ENCODE measurements at regions not wholly inside any gene's neighbourhood (a gene's known extent, or its start where the extent isn't known, plus 50 kb on each side); places are given as distances from the start of the nearest gene placed in this dataset.
A peak's percentile ranks its signal among the peaks of the same experiment; 100 is the strongest.
"Not testable (repeated sequence)": the region's sequence is repeated elsewhere in the genome, so short reads cannot be mapped to it uniquely, and the experiment has no call there.

DNA sequence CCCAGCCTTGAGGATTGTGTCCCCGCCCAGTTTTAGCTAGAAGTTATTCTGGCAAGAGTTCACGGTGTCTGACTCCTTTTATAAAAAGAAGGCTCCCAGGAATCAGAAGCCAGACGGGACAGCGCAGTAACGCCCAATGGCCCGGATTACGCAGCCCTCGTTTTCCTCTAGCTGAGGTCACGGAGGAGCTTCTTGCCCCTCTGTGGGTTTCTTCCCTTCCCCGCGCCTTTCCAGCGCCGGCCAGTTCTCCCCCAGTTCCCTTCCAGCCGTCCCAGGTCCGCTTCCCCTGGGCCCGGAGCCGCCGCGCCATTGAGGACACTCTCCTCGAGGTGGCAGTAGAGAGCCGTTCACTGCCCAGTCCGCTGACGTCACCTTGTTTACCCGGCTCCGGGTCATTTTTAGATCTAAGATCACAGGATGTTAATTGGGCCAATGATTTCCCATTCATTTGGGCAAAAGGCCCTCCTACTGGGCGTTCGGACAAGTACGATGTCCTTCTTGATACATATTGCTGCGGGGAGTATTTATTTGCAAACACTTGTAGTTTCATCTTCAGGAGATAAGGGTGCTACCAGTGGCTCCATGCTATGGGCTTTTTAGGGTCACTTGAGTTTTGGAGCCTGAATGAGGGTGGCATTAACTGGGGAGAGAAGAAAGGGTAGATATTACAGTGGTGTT lies 81.5 kb upstream of the PPM1B start:
- peak in 1 of 2 experiments; percentile 59 for DNase-seq

GRCh38 chr2:44087714-44088092 lies 81.0 kb upstream of the PPM1B start:
- no peak for DNase-seq

DNA sequence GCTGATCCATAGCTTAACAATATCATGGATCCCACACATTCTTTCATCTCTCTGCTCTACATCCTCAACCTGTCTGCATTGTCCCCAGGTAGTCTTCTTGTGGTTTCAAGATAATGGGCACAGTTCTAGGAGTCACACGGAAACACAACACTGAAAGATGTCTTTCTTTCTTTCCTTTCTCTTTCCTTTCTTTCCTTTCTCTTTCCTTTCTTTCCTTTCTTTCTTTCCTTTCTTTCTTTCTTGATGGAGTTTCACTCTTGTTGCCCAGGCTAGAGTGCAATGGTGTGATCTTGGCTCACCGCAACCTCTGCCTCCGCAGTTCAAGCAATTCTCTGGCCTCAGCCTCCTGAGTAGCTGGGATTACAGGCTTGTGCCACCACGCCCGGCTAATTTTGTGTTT lies 76.2 kb upstream of the PPM1B start:
- DNase-seq, result not testable (repeated sequence)

DNA sequence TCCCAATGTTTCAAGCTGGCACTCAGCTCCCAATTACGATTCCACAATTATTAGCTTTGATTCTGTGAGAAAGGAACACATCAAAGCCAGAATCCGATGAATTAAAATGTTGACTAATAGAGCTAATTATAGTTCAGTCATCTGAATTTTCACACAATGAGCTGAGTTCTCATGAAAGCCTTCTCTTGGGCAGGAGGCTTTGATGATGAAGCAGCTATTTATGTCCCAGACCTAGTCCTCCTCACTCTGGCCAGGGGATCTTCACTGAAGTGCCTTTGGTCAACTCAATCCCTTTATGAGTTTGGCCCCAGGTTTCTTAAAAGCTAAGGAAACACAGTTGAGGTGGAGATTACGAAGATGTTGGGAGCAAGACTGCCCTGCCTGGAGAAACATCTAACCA lies 74.7 kb upstream of the PPM1B start:
- DNase-seq, result no peak

DNA sequence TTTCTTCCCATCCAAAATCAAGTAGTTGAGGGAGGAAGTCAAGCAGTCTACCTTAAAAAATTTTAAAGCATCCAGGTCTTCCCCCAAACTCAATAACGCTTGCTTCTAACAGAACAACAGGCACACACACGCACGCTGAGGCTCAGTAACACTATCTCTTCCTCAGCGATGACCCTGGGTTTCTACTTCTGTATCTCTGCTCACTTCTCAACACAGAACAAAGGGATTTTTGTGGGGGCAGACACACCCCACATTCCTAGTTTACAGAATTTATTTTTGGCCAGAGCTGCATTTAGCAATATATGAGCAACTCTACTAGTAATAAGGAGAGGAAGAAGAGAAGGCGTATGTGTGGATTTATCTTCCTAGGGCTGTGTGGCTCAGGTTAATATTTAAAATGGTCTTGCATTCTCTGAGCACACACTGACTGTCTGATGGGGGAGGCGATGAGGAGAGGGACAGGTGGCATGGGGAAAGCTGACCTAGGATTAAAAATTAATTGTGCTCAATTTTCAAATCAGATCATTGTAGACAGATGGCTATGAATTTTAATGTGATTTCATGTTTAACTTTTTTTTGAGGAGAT lies 71.3 kb upstream of the PPM1B start:
- no peak for DNase-seq

GRCh38 chr2:44098050-44098449 lies 70.6 kb upstream of the PPM1B start:
- no peak for DNase-seq

DNA sequence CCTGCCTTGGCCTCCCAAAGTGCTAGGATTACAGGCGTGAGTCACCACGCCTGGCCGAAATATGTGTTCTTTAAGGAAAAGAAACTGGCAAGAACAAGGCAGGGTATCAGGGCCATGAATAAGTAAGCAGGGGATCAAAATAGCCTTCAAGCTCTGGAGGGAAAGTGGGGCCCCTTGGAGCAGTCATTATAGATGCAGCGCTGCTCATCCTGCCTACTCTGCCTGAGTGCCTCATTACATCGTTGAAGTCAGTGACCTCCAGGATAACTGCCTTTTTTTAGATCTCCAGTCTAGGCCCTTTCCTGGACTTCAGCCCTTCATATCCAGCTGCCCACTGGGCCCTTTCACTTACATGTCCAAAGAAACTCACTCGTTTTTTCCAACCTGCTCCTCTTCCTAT lies 69.8 kb upstream of the PPM1B start:
- DNase-seq, result no peak

GRCh38 chr2:44100351-44100750 lies 68.3 kb upstream of the PPM1B start:
- DNase-seq, result no peak

DNA sequence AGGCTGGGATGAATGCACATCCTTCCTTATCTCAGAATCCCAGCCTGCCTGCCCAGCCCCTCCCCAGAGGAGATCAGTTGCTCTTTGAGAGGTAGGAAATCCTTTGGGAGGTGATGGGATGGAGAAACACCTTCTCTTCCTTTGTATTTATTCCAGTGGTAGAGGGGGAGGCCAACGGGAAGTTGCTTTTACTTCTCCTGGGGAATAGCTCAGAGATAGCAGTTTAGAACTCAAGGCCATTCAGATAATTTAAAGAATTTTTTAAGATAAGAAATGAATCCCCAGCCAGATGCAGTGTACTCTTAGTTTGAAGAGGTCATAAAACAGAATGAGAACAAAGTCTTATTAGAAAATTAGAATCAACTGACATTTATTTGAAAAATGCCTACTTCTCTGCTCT lies 67.4 kb upstream of the PPM1B start:
- DNase-seq, result no peak

DNA sequence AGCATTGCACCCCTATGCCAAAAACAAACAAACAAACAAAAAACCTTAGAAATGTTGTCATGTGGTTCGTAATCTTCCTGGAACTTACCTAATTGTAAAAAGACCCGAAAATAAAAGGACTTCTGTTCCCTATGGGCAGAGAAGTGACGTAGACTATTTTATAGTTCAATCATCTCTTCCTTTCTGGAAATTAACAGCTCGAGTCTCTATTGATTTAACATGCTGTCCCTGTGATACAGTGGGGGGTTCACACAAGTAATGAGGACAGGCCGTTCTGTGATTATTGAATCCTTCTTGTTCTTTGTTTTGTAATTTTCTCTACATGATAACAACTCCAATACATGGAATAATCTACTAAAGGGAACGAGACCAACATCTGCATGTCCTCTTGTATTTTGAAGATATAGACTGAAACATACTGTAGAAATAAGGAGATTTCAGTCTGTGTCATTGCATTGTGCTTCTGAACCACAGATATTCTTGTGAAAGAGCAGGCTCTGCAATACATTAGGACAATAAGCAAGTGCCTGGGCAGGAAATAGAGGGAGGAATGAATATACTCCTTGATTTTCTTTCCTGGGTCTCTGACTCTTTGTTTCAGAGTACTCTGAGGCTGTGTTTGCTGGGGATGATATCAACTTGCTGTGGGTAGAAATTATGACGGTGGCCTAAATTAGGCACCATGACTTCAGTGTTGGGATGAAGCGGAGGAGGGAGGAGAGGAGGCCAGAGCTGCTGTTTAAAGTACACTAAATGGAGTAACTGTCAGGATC lies 65.7 kb upstream of the PPM1B start:
- DNase-seq, result no peak

- no peak for DNase-seq
These were observed 65.0 kb upstream of the PPM1B start for GRCh38 chr2:44103639-44104038.

DNA sequence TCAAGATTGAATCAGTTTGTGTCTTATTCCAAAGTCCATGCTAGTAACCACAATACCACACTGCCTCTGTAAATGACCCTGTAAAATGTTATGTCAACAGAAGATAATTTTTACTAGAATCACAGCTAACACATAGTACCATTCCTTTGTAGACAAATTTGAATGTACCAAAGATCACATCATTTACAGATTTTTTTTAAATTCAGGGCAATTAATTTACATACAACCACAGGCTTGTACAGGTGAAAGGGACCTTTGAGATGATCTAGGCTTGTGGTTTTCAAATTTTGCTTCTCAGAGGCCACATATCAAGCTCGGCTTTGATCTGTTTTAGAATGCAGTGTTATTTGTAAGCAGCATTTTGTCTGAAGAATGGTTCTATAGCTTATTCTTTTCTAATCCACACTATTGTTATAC lies 63.8 kb upstream of the PPM1B start:
- DNase-seq, result no peak

DNA sequence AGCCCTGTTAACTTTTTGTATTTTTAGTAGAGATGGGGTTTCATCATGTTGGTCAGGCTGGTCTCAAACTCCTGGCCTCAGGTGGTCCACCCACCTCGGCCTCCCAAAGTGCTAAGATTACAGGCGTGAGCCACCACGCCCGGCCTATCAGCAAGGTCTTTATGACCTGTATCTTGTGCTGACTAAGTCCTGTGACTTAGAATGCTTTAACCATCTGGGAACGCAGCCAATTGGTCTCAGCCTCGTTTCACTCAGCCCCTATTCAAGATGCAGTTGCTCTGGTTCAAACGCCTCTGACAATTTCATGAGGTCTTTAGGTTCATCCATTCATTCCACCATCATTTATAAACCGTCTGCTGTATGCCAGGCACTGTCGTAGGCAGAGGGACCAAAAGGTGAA lies 62.2 kb upstream of the PPM1B start:
- DNase-seq, result not testable (repeated sequence)

GRCh38 chr2:44107086-44107740 lies 61.5 kb upstream of the PPM1B start:
- DNase-seq, result no peak

DNA sequence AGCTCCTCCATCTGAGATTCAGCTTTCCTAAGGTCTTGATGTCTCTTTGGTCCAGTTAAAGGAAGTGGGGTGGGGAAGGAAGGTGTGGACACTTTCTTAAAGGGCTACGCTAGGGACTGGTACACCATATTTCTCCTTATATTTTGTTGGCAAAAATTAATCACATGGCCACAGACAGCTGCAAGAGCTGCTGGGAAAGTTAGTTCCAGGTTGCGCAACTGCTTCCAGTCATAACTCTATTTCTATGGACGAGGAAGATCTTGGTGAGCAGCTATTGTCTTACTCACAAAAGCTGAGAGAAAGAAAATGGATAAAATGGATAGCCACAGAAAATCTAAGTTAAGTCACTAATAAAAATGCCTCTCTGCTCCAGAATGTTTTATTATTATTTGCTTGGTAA lies 60.7 kb upstream of the PPM1B start:
- DNase-seq, result no peak

DNA sequence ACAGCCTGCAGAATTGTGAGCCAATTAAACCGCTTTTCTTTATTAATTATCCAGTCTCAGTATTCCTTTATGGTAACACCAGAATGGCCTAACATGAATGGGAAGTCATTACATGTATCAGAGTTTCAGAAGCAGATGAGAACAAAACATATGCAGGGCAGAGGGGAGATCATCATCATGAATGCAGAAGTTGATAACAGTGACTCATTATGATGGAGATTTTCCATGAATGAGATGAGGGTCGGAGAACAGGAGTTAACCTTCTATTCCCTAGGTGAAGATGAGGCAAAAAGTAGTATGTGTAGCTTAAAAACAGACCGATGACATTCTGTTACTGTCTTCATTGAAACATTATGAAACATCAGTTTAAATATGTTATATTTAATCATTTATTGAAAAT lies 59.5 kb upstream of the PPM1B start:
- DNase-seq, result no peak

DNA sequence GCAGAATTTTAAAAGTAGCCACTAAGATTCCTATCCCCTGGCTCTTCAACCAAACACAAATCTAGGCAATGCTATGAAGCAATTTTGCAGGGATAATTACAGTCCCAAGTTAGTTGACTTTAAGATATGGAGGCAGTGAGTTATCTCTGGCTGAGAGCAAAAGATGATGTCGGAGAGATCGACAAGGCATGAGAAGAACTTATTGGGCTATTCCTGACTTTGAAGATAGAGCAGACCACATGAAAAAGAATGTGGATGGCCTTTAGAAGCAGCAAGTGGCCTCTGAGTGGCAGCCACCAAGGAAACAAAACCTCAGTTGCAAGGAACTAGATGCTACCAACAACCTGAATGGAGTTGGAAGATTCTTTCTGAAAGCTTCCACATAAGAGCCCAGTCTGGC lies 58.2 kb upstream of the PPM1B start:
- DNase-seq, result no peak

GRCh38 chr2:44112096-44112495 lies 56.6 kb upstream of the PPM1B start:
- no peak for DNase-seq

DNA sequence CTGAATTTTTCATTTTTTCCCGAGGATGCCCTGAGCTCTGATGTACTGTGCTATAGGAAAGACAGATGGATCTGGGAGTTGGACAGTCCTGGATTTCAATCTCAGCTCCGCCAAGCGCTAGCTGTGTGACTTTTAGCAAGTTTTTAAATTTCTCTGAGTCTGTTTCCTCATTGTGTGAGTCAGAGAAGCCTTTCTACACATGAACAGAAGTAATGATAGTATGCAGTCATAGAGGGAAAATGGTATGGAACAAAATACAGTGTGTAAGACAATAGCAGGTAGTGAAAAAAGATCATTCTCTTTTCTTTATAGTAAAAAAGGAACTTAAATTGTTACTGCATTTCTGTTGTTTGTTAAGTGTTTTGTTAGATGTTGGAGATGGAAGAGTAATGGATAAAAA lies 52.4 kb upstream of the PPM1B start:
- no peak for DNase-seq

GRCh38 chr2:44118257-44118656 lies 50.4 kb upstream of the PPM1B start:
- no peak for DNase-seq
